WTC11 (cell line): ENCODE measurements at regions not wholly inside any gene's neighbourhood (a gene's known extent, or its start where the extent isn't known, plus 50 kb on each side); places are given as distances from the start of the nearest gene placed in this dataset.

ENCODE experiments used
- ATAC-seq: fragments of 200-7000 bp; cut with Tn5 transposase; 2 replicates; pipeline ENCODE4 v1.10.0; 2021; ENCODE audit warnings: mild to moderate bottlenecking, moderate library complexity
- CTCF ChIA-PET: fragments of 300-600 bp; sonication (Branson Sonifier 250); formaldehyde crosslinking; loops from one replicate; lab custom pipeline; 2021; ENCODE audit warnings: antibody characterized with exemption; lab: Charles Lee
- POLR2A ChIA-PET: fragments of 350-600 bp; sonication (Branson Sonifier 250); formaldehyde crosslinking; loops from one replicate; lab custom pipeline; 2021; ENCODE audit warnings: antibody characterized with exemption; lab: Charles Lee
- DNase-seq: peaks from one replicate; pipeline ENCODE4 v3.0.0; 2021; ENCODE audit warnings: low spot score
- H3K27ac Mint-ChIP-seq: 2 replicates; pipeline ENCODE4 v1.8.0; 2021; ENCODE audit warnings: mixed read lengths
- H3K27me3 Mint-ChIP-seq: 2 replicates; pipeline ENCODE4 v1.8.0; 2021; ENCODE audit warnings: low read depth, mild to moderate bottlenecking, moderate library complexity, mixed read lengths
- H3K36me3 Mint-ChIP-seq: 2 replicates; pipeline ENCODE4 v1.8.0; 2021; ENCODE audit warnings: mixed read lengths
- H3K4me1 Mint-ChIP-seq: 2 replicates; pipeline ENCODE4 v1.8.0; 2022; ENCODE audit warnings: mixed read lengths
- H3K4me3 Mint-ChIP-seq: 2 replicates; pipeline ENCODE4 v1.8.0; 2021; ENCODE audit warnings: mild to moderate bottlenecking, moderate library complexity, mixed read lengths
- H3K9me3 Mint-ChIP-seq: 2 replicates; pipeline ENCODE4 v1.8.0; 2021; ENCODE audit warnings: mixed read lengths
- ATF1 ChIP-seq: sonication (generic); formaldehyde crosslinking; IDR thresholded peaks from 2 replicates; pipeline ENCODE4 v1.8.1; 2023; ENCODE audit warnings: mild to moderate bottlenecking, moderate library complexity, missing genetic modification reagents
- ELF4 ChIP-seq: sonication (generic); formaldehyde crosslinking; IDR thresholded peaks from 2 replicates; pipeline ENCODE4 v1.8.1; 2022; ENCODE audit warnings: low read depth, mild to moderate bottlenecking, moderate library complexity, missing genetic modification reagents
- FOXJ3 ChIP-seq: sonication (generic); formaldehyde crosslinking; IDR thresholded peaks from 2 replicates; pipeline ENCODE4 v1.9.0; 2021; ENCODE audit warnings: missing genetic modification reagents, mild to moderate bottlenecking, borderline replicate concordance
- GRHL2 ChIP-seq: fragments of 250-450 bp; sonication (Bioruptor Pico); IDR thresholded peaks from 2 replicates; pipeline ENCODE4 v1.8.0; 2022; ENCODE audit warnings: mild to moderate bottlenecking, moderate library complexity; ENCODE audit not compliant: insufficient replicate concordance, severe bottlenecking
- NR3C1 ChIP-seq: sonication (generic); formaldehyde crosslinking; conservative IDR thresholded peaks from 2 replicates; pipeline ENCODE4 v1.8.1; 2023; ENCODE audit warnings: low read depth, mild to moderate bottlenecking, missing genetic modification reagents
- OVOL2 ChIP-seq: fragments of 250-450 bp; sonication (Bioruptor Pico); IDR thresholded peaks from 2 replicates; pipeline ENCODE4 v1.9.0; 2021; ENCODE audit warnings: mild to moderate bottlenecking, borderline replicate concordance
- SMAD4 ChIP-seq: sonication (generic); formaldehyde crosslinking; IDR thresholded peaks from 2 replicates; pipeline ENCODE4 v1.8.0; 2022; ENCODE audit warnings: mild to moderate bottlenecking, missing genetic modification reagents
- ZBTB21 ChIP-seq: sonication (generic); formaldehyde crosslinking; IDR thresholded peaks from 2 replicates; pipeline ENCODE4 v1.8.1; 2023; ENCODE audit warnings: mild to moderate bottlenecking, missing genetic modification reagents, borderline replicate concordance
- ZNF121 ChIP-seq: sonication (generic); formaldehyde crosslinking; IDR thresholded peaks from 2 replicates; pipeline ENCODE4 v1.8.0; 2023; ENCODE audit warnings: missing genetic modification reagents
- TF ChIP-seq, protein P1 (sequence below): sonication (generic); formaldehyde crosslinking; IDR thresholded peaks from 2 replicates; pipeline ENCODE4 v1.8.1; 2023; ENCODE audit warnings: mild to moderate bottlenecking, missing genetic modification reagents
- TF ChIP-seq, protein P2 (sequence below): sonication (generic); formaldehyde crosslinking; IDR thresholded peaks from 2 replicates; pipeline ENCODE4 v1.8.0; 2022; ENCODE audit warnings: missing genetic modification reagents
- TF ChIP-seq, protein P3 (sequence below): sonication (generic); formaldehyde crosslinking; IDR thresholded peaks from 2 replicates; pipeline ENCODE4 v1.8.1; 2022; ENCODE audit warnings: missing genetic modification reagents, borderline replicate concordance
- TF ChIP-seq, protein P4 (sequence below): sonication (generic); formaldehyde crosslinking; IDR thresholded peaks from 2 replicates; pipeline ENCODE4 v1.8.1; 2023; ENCODE audit warnings: mild to moderate bottlenecking, missing genetic modification reagents, moderate library complexity
- TF ChIP-seq, protein P5 (sequence below): fragments of 250-450 bp; sonication (Bioruptor Pico); IDR thresholded peaks from 2 replicates; pipeline ENCODE4 v2.1.2; 2022; ENCODE audit warnings: mild to moderate bottlenecking, moderate library complexity
- TF ChIP-seq, protein P6 (sequence below): sonication (generic); formaldehyde crosslinking; IDR thresholded peaks from 2 replicates; pipeline ENCODE4 v1.8.0; 2023; ENCODE audit warnings: mild to moderate bottlenecking, missing genetic modification reagents
- TF ChIP-seq, protein P7 (sequence below): sonication (generic); formaldehyde crosslinking; IDR thresholded peaks from 2 replicates; pipeline ENCODE4 v1.8.1; 2022; ENCODE audit warnings: mild to moderate bottlenecking, moderate library complexity, missing genetic modification reagents
- TF ChIP-seq, protein P8 (sequence below): sonication (generic); formaldehyde crosslinking; IDR thresholded peaks from 2 replicates; pipeline ENCODE4 v1.8.1; 2023; ENCODE audit warnings: mild to moderate bottlenecking, missing genetic modification reagents, borderline replicate concordance

DNA sequence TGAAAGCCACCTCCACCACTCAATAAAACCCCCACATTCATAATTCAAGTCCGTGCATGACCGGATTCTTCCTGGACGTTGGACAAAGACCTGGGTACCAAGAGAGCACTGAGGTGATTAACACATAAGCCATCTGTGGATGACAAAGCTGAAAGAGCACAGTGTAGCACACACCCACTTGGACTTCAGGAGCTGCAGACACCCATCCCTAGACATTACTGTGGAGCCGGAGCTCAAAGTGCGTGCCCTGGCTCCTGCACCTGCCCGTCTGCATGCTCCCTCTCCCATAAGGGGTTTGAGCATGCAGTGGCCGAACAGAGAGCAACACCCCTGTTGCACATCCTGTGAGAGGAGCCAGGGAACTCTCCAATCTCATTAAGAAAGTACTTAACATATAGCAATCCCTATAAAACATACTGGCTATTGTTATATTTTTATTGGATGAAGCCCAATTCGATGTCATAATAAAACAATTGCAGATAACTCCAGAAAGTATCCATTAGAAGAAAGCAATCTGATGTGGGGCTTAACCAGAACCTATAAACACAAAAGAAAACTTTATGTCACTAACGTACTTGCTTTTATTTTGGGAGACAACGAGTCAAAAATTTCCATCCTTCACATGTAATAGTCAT, 1174.2 kb upstream of the C9orf72 start:
- Mint-ChIP-seq H3K36me3 (peaks cover 13% of the 10 kb centered on the region), H3K4me3 (no peak overlapping the region), H3K27me3 (no peaks in the 10 kb centered on the region), H3K4me1 (no peaks in the 10 kb centered on the region), H3K9me3 (peaks cover 21% of the 10 kb centered on the region), H3K27ac (no peak overlapping the region)
- ChIA-PET CTCF (no interaction called here), POLR2A (no interaction called here)
- no peak; the same call in 1 of the 2 replicates for ATAC-seq
- DNase-seq, result no peak
- TF ChIP-seq, protein P1, sequence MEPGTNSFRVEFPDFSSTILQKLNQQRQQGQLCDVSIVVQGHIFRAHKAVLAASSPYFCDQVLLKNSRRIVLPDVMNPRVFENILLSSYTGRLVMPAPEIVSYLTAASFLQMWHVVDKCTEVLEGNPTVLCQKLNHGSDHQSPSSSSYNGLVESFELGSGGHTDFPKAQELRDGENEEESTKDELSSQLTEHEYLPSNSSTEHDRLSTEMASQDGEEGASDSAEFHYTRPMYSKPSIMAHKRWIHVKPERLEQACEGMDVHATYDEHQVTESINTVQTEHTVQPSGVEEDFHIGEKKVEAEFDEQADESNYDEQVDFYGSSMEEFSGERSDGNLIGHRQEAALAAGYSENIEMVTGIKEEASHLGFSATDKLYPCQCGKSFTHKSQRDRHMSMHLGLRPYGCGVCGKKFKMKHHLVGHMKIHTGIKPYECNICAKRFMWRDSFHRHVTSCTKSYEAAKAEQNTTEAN (CRISPR knock-in tag), result no peak
- TF ChIP-seq ELF4 (CRISPR knock-in tag) (no peak), ZBTB21 (CRISPR knock-in tag) (no peak), SMAD4 (CRISPR knock-in tag) (no peak), FOXJ3 (CRISPR knock-in tag) (no peak)
- TF ChIP-seq, protein P2, sequence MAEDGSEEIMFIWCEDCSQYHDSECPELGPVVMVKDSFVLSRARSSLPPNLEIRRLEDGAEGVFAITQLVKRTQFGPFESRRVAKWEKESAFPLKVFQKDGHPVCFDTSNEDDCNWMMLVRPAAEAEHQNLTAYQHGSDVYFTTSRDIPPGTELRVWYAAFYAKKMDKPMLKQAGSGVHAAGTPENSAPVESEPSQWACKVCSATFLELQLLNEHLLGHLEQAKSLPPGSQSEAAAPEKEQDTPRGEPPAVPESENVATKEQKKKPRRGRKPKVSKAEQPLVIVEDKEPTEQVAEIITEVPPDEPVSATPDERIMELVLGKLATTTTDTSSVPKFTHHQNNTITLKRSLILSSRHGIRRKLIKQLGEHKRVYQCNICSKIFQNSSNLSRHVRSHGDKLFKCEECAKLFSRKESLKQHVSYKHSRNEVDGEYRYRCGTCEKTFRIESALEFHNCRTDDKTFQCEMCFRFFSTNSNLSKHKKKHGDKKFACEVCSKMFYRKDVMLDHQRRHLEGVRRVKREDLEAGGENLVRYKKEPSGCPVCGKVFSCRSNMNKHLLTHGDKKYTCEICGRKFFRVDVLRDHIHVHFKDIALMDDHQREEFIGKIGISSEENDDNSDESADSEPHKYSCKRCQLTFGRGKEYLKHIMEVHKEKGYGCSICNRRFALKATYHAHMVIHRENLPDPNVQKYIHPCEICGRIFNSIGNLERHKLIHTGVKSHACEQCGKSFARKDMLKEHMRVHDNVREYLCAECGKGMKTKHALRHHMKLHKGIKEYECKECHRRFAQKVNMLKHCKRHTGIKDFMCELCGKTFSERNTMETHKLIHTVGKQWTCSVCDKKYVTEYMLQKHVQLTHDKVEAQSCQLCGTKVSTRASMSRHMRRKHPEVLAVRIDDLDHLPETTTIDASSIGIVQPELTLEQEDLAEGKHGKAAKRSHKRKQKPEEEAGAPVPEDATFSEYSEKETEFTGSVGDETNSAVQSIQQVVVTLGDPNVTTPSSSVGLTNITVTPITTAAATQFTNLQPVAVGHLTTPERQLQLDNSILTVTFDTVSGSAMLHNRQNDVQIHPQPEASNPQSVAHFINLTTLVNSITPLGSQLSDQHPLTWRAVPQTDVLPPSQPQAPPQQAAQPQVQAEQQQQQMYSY (CRISPR knock-in tag), result no peak
- TF ChIP-seq, protein P3, sequence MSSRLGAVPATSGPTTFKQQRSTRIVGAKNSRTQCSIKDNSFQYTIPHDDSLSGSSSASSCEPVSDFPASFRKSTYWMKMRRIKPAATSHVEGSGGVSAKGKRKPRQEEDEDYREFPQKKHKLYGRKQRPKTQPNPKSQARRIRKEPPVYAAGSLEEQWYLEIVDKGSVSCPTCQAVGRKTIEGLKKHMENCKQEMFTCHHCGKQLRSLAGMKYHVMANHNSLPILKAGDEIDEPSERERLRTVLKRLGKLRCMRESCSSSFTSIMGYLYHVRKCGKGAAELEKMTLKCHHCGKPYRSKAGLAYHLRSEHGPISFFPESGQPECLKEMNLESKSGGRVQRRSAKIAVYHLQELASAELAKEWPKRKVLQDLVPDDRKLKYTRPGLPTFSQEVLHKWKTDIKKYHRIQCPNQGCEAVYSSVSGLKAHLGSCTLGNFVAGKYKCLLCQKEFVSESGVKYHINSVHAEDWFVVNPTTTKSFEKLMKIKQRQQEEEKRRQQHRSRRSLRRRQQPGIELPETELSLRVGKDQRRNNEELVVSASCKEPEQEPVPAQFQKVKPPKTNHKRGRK (CRISPR knock-in tag), result no peak
- TF ChIP-seq, protein P4, sequence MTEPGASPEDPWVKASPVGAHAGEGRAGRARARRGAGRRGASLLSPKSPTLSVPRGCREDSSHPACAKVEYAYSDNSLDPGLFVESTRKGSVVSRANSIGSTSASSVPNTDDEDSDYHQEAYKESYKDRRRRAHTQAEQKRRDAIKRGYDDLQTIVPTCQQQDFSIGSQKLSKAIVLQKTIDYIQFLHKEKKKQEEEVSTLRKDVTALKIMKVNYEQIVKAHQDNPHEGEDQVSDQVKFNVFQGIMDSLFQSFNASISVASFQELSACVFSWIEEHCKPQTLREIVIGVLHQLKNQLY, result no peak
- TF ChIP-seq, protein P5, sequence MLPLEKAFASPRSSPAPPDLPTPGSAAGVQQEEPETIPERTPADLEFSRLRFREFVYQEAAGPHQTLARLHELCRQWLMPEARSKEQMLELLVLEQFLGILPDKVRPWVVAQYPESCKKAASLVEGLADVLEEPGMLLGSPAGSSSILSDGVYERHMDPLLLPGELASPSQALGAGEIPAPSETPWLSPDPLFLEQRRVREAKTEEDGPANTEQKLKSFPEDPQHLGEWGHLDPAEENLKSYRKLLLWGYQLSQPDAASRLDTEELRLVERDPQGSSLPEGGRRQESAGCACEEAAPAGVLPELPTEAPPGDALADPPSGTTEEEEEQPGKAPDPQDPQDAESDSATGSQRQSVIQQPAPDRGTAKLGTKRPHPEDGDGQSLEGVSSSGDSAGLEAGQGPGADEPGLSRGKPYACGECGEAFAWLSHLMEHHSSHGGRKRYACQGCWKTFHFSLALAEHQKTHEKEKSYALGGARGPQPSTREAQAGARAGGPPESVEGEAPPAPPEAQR (CRISPR knock-in tag), result no peak

DNA sequence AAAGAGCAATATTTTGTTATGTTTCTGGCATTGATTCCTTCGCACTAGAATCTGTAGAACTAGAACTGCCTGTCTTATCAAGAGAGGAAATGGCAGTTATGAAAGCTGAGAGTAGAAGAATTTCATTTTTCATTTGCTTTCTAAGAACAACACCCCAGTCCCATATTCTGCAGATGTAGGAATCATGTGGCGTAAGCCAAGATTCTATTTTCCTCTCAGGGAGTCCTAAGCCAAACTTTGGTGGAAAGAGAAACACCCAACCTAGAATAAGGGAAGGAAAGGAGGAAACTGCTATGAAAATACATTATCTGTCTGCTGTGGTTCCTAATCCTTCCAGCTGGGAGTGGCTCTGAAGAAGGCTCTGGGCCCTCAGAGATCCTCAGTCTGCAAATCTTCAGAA, 1176.9 kb upstream of the C9orf72 start:
- H3K4me3 Mint-ChIP-seq, result no peak overlapping the region
- CTCF ChIA-PET, result interaction anchor here (1.2 kb wide), 1 partner anchor 24 kb away, joined by 4 read pairs; no protein-coding TSS in a partner anchor
- TF ChIP-seq, protein P6, sequence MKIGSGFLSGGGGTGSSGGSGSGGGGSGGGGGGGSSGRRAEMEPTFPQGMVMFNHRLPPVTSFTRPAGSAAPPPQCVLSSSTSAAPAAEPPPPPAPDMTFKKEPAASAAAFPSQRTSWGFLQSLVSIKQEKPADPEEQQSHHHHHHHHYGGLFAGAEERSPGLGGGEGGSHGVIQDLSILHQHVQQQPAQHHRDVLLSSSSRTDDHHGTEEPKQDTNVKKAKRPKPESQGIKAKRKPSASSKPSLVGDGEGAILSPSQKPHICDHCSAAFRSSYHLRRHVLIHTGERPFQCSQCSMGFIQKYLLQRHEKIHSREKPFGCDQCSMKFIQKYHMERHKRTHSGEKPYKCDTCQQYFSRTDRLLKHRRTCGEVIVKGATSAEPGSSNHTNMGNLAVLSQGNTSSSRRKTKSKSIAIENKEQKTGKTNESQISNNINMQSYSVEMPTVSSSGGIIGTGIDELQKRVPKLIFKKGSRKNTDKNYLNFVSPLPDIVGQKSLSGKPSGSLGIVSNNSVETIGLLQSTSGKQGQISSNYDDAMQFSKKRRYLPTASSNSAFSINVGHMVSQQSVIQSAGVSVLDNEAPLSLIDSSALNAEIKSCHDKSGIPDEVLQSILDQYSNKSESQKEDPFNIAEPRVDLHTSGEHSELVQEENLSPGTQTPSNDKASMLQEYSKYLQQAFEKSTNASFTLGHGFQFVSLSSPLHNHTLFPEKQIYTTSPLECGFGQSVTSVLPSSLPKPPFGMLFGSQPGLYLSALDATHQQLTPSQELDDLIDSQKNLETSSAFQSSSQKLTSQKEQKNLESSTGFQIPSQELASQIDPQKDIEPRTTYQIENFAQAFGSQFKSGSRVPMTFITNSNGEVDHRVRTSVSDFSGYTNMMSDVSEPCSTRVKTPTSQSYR, result no peak
- TF ChIP-seq NR3C1 (CRISPR knock-in tag) (no peak), OVOL2 (CRISPR knock-in tag) (no peak), ZNF121 (CRISPR knock-in tag) (no peak), GRHL2 (CRISPR knock-in tag) (no peak), ATF1 (no peak)
- TF ChIP-seq, protein P7, sequence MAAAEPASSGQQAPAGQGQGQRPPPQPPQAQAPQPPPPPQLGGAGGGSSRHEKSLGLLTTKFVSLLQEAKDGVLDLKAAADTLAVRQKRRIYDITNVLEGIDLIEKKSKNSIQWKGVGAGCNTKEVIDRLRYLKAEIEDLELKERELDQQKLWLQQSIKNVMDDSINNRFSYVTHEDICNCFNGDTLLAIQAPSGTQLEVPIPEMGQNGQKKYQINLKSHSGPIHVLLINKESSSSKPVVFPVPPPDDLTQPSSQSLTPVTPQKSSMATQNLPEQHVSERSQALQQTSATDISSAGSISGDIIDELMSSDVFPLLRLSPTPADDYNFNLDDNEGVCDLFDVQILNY (CRISPR knock-in tag), result no peak
- TF ChIP-seq, protein P8, sequence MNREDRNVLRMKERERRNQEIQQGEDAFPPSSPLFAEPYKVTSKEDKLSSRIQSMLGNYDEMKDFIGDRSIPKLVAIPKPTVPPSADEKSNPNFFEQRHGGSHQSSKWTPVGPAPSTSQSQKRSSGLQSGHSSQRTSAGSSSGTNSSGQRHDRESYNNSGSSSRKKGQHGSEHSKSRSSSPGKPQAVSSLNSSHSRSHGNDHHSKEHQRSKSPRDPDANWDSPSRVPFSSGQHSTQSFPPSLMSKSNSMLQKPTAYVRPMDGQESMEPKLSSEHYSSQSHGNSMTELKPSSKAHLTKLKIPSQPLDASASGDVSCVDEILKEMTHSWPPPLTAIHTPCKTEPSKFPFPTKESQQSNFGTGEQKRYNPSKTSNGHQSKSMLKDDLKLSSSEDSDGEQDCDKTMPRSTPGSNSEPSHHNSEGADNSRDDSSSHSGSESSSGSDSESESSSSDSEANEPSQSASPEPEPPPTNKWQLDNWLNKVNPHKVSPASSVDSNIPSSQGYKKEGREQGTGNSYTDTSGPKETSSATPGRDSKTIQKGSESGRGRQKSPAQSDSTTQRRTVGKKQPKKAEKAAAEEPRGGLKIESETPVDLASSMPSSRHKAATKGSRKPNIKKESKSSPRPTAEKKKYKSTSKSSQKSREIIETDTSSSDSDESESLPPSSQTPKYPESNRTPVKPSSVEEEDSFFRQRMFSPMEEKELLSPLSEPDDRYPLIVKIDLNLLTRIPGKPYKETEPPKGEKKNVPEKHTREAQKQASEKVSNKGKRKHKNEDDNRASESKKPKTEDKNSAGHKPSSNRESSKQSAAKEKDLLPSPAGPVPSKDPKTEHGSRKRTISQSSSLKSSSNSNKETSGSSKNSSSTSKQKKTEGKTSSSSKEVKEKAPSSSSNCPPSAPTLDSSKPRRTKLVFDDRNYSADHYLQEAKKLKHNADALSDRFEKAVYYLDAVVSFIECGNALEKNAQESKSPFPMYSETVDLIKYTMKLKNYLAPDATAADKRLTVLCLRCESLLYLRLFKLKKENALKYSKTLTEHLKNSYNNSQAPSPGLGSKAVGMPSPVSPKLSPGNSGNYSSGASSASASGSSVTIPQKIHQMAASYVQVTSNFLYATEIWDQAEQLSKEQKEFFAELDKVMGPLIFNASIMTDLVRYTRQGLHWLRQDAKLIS (CRISPR knock-in tag), result no peak

More for the DNA sequence above, 1176.9 kb upstream of the C9orf72 start:
- no peak for DNase-seq
- ATAC-seq, result no peak
- POLR2A ChIA-PET, result no interaction called here
- no peak overlapping the region for H3K27ac Mint-ChIP-seq
- H3K36me3 Mint-ChIP-seq, result no peaks in the 10 kb centered on the region
- H3K27me3 Mint-ChIP-seq, result no peaks in the 10 kb centered on the region
- 0 out of 2 replicates have a peak, but pooled peaks cover 2% of the 10 kb centered on the region for H3K4me1 Mint-ChIP-seq
- peaks cover 3% of the 10 kb centered on the region for H3K9me3 Mint-ChIP-seq
